ENCODE measurements at regions not wholly inside any gene's neighbourhood (a gene's known extent, or its start where the extent isn't known, plus 50 kb on each side); places are given as distances from the start of the nearest gene placed in this dataset.

DNA sequence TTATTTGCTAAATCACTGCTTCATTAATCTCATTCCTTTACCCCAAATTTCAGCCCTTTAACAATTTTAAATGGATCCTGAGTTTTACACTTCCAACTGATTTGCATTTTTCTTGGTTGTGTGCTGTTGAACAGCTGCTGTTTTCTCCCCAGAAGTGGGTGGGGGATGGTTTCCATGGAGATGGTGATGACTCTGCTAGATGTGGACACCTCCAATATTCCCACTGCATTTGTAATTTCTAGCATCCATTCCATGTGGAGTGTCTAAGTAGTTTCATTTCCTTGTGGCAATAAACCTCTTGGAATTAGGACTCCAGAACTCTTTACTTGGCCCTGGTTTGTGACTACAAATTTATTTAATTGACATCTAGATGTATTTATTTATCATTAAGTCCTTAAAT lies 330.4 kb downstream of the GBA3 start:
- TF ChIP-seq, protein P1, sequence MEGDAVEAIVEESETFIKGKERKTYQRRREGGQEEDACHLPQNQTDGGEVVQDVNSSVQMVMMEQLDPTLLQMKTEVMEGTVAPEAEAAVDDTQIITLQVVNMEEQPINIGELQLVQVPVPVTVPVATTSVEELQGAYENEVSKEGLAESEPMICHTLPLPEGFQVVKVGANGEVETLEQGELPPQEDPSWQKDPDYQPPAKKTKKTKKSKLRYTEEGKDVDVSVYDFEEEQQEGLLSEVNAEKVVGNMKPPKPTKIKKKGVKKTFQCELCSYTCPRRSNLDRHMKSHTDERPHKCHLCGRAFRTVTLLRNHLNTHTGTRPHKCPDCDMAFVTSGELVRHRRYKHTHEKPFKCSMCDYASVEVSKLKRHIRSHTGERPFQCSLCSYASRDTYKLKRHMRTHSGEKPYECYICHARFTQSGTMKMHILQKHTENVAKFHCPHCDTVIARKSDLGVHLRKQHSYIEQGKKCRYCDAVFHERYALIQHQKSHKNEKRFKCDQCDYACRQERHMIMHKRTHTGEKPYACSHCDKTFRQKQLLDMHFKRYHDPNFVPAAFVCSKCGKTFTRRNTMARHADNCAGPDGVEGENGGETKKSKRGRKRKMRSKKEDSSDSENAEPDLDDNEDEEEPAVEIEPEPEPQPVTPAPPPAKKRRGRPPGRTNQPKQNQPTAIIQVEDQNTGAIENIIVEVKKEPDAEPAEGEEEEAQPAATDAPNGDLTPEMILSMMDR (conservative IDR thresholded peaks at IDR 0.05; ENCODE audit: low read depth, low read length) = no peak
- TF ChIP-seq EZH2phosphoT487 (IDR thresholded peaks at IDR 0.05; ENCODE audit: borderline replicate concordance, low read length) = no peak

Measured in PC-3 (cell line).